ENCODE measurements at regions not wholly inside any gene's neighbourhood (a gene's known extent, or its start where the extent isn't known, plus 50 kb on each side); places are given as distances from the start of the nearest gene placed in this dataset.

GRCh38 chr11:81005595-81005994 is 1564.8 kb upstream of the TENM4 start:
- DNase-seq (ENCODE audit: low read depth, low spot score) (no peak), ATAC-seq (peak; percentile 82), FAIRE-seq (no peak)
- ChIA-PET RAD21 (ENCODE audit: unreplicated experiment) (interaction anchor here (1.1 kb wide), 1 partner anchor 9 kb away, joined by 4 read pairs; no protein-coding TSS in a partner anchor), SMC1A (ENCODE audit: uncharacterized antibody, unreplicated experiment) (interaction anchor here (1.3 kb wide), 1 partner anchor 13 kb away, joined by 3 read pairs; no protein-coding TSS in a partner anchor), CTCF (no interaction called here), POLR2A (no interaction called here)
- intact Hi-C loops (cut with micrococcal nuclease; ENCODE audit: unreplicated experiment) (loop anchor here (5.0 kb wide), 1 partner anchor 278 kb away; no protein-coding TSS in a partner anchor), in situ Hi-C loops (cut with MboI) (loop anchor here (25.0 kb wide), 1 partner anchor 1293 kb away; no protein-coding TSS in a partner anchor)
- no peaks in the 10 kb centered on the region for H3K4me1 ChIP-seq (ENCODE audit: control insufficient read depth, insufficient read depth, low read length)
- no peak overlapping the region for H3K9ac ChIP-seq (ENCODE audit: control insufficient read depth, insufficient read depth, low read length)
- no TSS peak for BruUV-seq (replicated peaks)
- no peaks in the 10 kb centered on the region for H4K20me1 ChIP-seq (ENCODE audit: control insufficient read depth, insufficient read depth)
- no peaks in the 10 kb centered on the region for H3K27me3 ChIP-seq (replicated peaks in 1 of 2; ENCODE audit: control insufficient read depth in 2 of 2, insufficient read depth in 2 of 2, low read length in 1 of 2)
- no peak overlapping the region for H3K27ac ChIP-seq (ENCODE audit: control insufficient read depth, insufficient read depth)
- no peak overlapping the region for H3K4me3 ChIP-seq
- no peak overlapping the region for H2AFZ ChIP-seq (ENCODE audit: control insufficient read depth, low read depth, low read length)
- no peak for TF ChIP-seq JUNB (IDR thresholded peaks at IDR 0.05)
- no peaks in the 10 kb centered on the region for H3K36me3 ChIP-seq (ENCODE audit: control insufficient read depth in 2 of 2, insufficient read depth in 2 of 2, low read length in 1 of 2)
- no peaks in the 10 kb centered on the region for H3K79me2 ChIP-seq (ENCODE audit: control insufficient read depth, insufficient read depth, low read length)
- 2% methylated on average over 2 of the region's 2 CpGs for WGBS (ENCODE audit: insufficient coverage, insufficient replicate concordance, low lambda C conversion rate, missing lambda C conversion rate)
- H3K9me3 ChIP-seq (replicated peaks; ENCODE audit: control insufficient read depth, insufficient read depth, low read length), result no peaks in the 10 kb centered on the region
- H3K4me2 ChIP-seq (ENCODE audit: control insufficient read depth, insufficient read depth), result no peak overlapping the region

- in situ Hi-C loops (cut with MboI), result loop anchor here (25.0 kb wide), 1 partner anchor 1292 kb away; no protein-coding TSS in a partner anchor
- Histone ChIP-seq H3K4me3 (no peak overlapping the region), H4K20me1 (ENCODE audit: control insufficient read depth, insufficient read depth) (no peaks in the 10 kb centered on the region), H3K36me3 (ENCODE audit: control insufficient read depth in 2 of 2, insufficient read depth in 2 of 2, low read length in 1 of 2) (no peaks in the 10 kb centered on the region), H3K27ac (ENCODE audit: control insufficient read depth, insufficient read depth) (no peak overlapping the region), H3K9me3 (replicated peaks; ENCODE audit: control insufficient read depth, insufficient read depth, low read length) (no peaks in the 10 kb centered on the region), H3K79me2 (ENCODE audit: control insufficient read depth, insufficient read depth, low read length) (no peaks in the 10 kb centered on the region), H3K9ac (ENCODE audit: control insufficient read depth, insufficient read depth, low read length) (no peak overlapping the region), H2AFZ (ENCODE audit: control insufficient read depth, low read depth, low read length) (no peak overlapping the region), H3K4me1 (ENCODE audit: control insufficient read depth, insufficient read depth, low read length) (no peaks in the 10 kb centered on the region), H3K27me3 (replicated peaks in 1 of 2; ENCODE audit: control insufficient read depth in 2 of 2, insufficient read depth in 2 of 2, low read length in 1 of 2) (no peaks in the 10 kb centered on the region), H3K4me2 (ENCODE audit: control insufficient read depth, insufficient read depth) (no peak overlapping the region)
- ATAC-seq (no peak), DNase-seq (ENCODE audit: low read depth, low spot score) (no peak), FAIRE-seq (no peak)
- RAD21 ChIA-PET (ENCODE audit: unreplicated experiment), result no interaction called here
- POLR2A ChIA-PET, result no interaction called here
- no TSS peak for BruUV-seq (replicated peaks)
- WGBS (ENCODE audit: insufficient coverage, insufficient replicate concordance, low lambda C conversion rate, missing lambda C conversion rate), result 25% methylated on average over 2 of the region's 2 CpGs
- CTCF ChIA-PET, result interaction anchor here (1.3 kb wide), 1 partner anchor 1296 kb away, joined by 4 read pairs; no protein-coding TSS in a partner anchor
- intact Hi-C loops (cut with micrococcal nuclease; ENCODE audit: unreplicated experiment), result no loop called here
- TF ChIP-seq RELB (IDR thresholded peaks at IDR 0.05; ENCODE audit: low read depth) (no peak), EZH2 (IDR thresholded peaks at IDR 0.05; ENCODE audit: borderline replicate concordance, control insufficient read depth, low read depth, low read length) (no peak), RAD21 (IDR thresholded peaks at IDR 0.05; ENCODE audit: insufficient read depth, low read depth, low read length) (no peak), KDM1A (IDR thresholded peaks at IDR 0.05; ENCODE audit: borderline replicate concordance) (no peak), CBX5 (IDR thresholded peaks at IDR 0.05; ENCODE audit: low read depth) (no peak), IKZF2 (IDR thresholded peaks at IDR 0.05) (no peak), CHD2 (IDR thresholded peaks at IDR 0.05; ENCODE audit: borderline replicate concordance, low read depth, low read length) (no peak), RBBP5 (conservative IDR thresholded peaks at IDR 0.05) (no peak), ZNF384 (IDR thresholded peaks at IDR 0.05; ENCODE audit: borderline replicate concordance, low read depth, low read length) (no peak), EGR1 (IDR thresholded peaks at IDR 0.05; ENCODE audit: borderline replicate concordance in 1 of 2, low read depth in 2 of 2, low read length in 2 of 2) (no peak), ZNF24 (IDR thresholded peaks at IDR 0.05) (no peak), TCF3 (IDR thresholded peaks at IDR 0.05; ENCODE audit: borderline replicate concordance, insufficient read depth, low read depth, low read length) (no peak), ZBED1 (IDR thresholded peaks at IDR 0.05; ENCODE audit: borderline replicate concordance) (no peak), NFXL1 (IDR thresholded peaks at IDR 0.05; ENCODE audit: borderline replicate concordance) (no peak), ZNF207 (IDR thresholded peaks at IDR 0.05; ENCODE audit: borderline replicate concordance) (no peak), POLR2AphosphoS2 (IDR thresholded peaks at IDR 0.05; ENCODE audit: low read depth, low read length) (no peak), SMARCA5 (IDR thresholded peaks at IDR 0.05) (no peak)
- SMC1A ChIA-PET (ENCODE audit: uncharacterized antibody, unreplicated experiment), result interaction anchor here (0.6 to 1.3 kb wide), 3 partner anchors 12 to 377 kb away, joined by 3 to 4 read pairs (median 3); no protein-coding TSS in a partner anchor
Measured at GRCh38 chr11:81004576-81004975, 1563.7 kb upstream of the TENM4 start.
